GM06990 (cell line): ENCODE measurements at regions not wholly inside any gene's neighbourhood (a gene's known extent, or its start where the extent isn't known, plus 50 kb on each side); places are given as distances from the start of the nearest gene placed in this dataset.
"Not testable (repeated sequence)": the region's sequence is repeated elsewhere in the genome, so short reads cannot be mapped to it uniquely, and the experiment has no call there.

ENCODE experiments used
- DNase-seq: peaks from one replicate; pipeline ENCODE4 v3.0.0-alpha.2; 2011; ENCODE audit not compliant: insufficient read length; ENCODE audit errors: extremely low read depth
- H3K27me3 ChIP-seq: replicated peaks from 2 replicates; pipeline ENCODE4 v1.6.0; 2011; ENCODE audit warnings: low read length; ENCODE audit not compliant: control insufficient read depth, insufficient read depth
- H3K36me3 ChIP-seq: 2 replicates; pipeline ENCODE4 v1.5.1; 2011; ENCODE audit warnings: low read length; ENCODE audit not compliant: control insufficient read depth, insufficient read depth
- H3K4me3 ChIP-seq: replicated peaks from 2 replicates; pipeline ENCODE4 v1.5.1; 2011; ENCODE audit warnings: low read depth, mild to moderate bottlenecking, control low read depth, low read length
- CTCF ChIP-seq: IDR thresholded peaks from 2 replicates; pipeline ENCODE4 v1.5.1; 2011; ENCODE audit warnings: low read length, control low read depth, mild to moderate bottlenecking, inconsistent platforms; ENCODE audit not compliant: insufficient read depth, poor library complexity, severe bottlenecking

GRCh38 chr14:71625891-71626701 lies 306.1 kb upstream of the RGS6 start:
- H3K27me3 ChIP-seq: no peaks in the 10 kb centered on the region
- no peak for DNase-seq
- no peak for TF ChIP-seq CTCF
- peaks cover 2% of the 10 kb centered on the region for H3K36me3 ChIP-seq
- no peak overlapping the region for H3K4me3 ChIP-seq

DNA sequence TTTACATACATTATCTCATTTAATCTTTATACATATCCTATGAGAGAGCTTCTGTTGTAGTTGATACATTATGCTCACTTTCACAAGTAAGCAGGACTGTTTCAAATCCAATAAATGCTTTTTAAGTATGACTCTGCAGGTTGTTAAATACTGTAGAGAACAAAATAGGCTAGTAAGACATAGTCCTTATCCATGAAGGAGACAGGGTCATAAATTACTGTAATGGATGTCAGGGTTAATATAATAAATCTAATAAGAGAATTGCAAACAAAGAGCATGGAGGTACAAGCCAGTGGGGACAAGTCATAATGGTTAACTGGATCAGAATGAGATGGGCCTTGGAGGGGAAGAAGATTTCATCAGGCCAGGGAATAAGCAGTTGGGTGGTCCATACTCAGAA lies 303.8 kb upstream of the RGS6 start:
- Histone ChIP-seq H3K36me3 (peaks cover 5% of the 10 kb centered on the region), H3K27me3 (no peaks in the 10 kb centered on the region), H3K4me3 (no peak overlapping the region)
- DNase-seq: no peak
- no peak for TF ChIP-seq CTCF

- no peak for TF ChIP-seq CTCF
Measured at GRCh38 chr14:71629250-71629649, 303.0 kb upstream of the RGS6 start.

DNA sequence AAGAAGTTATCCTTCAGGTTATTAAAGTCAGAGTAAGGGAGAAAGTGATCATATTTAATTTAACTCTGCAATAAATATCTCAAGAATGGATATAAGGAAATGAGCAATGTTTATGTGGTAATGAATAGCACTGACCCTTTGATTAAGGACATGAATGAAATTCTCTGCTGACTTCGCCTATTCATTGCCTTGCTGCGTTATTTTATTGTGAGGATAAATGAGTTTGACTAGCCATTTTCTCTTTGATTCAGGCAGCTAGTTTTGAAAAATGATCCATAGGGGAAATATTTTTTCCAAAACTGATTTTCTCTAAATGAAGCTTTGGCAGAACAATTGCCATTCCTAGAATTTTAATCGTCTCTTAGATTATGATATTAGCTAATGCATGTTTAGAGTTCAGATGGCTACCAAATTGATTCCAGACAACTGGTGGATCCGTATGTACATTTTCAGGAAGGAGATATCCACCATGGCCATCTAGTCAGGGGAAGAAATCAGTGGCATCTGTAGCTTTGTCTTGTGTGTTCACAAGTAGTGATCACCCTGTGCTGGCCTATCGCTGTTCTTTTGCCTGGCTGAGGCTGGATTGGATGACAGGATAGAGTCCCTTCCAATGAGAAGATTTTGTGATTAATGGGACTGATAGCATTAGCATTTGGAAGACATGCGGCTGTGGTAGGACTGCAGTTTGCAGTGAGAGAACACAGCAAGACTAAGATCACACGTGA lies 302.3 kb upstream of the RGS6 start:
- Histone ChIP-seq H3K4me3 (no peak overlapping the region), H3K27me3 (no peaks in the 10 kb centered on the region), H3K36me3 (peaks cover 4% of the 10 kb centered on the region)
- DNase-seq: no peak
- no peak for TF ChIP-seq CTCF

More at GRCh38 chr14:71629250-71629649, 303.0 kb upstream of the RGS6 start:
- H3K4me3 ChIP-seq: no peak overlapping the region
- no peak for DNase-seq
- no peaks in the 10 kb centered on the region for H3K27me3 ChIP-seq
- peaks cover 4% of the 10 kb centered on the region for H3K36me3 ChIP-seq

- not testable (repeated sequence) for H3K4me3 ChIP-seq, DNase-seq, H3K27me3 ChIP-seq, H3K36me3 ChIP-seq
Measured at GRCh38 chr14:71631030-71631429, 301.2 kb upstream of the RGS6 start.

DNA sequence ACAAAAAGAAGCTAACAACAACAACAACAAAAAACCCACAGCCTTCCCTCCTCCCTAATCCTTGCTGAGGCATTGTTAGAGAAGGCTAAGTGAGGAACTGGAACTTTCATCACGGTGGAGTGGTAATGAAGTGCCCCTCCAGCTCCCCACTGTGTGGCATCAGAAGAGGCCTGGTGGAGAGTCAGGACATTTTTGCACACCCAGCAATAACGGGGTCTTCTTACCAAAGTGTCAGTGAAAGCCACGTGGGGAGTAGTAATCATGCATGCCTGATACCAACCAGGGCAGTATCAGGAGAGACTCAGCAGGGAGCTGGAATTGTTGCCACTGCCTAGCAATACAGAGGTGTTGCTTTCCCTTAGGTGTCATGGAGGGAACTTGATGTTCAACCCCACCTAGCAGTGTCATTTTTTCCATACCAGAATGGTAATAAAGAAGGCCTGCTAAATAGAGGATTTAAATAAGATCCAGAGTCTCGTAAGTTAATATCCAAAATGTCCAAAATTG lies 299.7 kb upstream of the RGS6 start:
- TF ChIP-seq CTCF: no peak

More for the DNA sequence above, 299.7 kb upstream of the RGS6 start:
- no peak for DNase-seq
- no peaks in the 10 kb centered on the region for H3K27me3 ChIP-seq
- H3K36me3 ChIP-seq: peaks cover 3% of the 10 kb centered on the region
- H3K4me3 ChIP-seq: no peak overlapping the region
